ENCODE measurements at regions not wholly inside any gene's neighbourhood (a gene's known extent, or its start where the extent isn't known, plus 50 kb on each side); places are given as distances from the start of the nearest gene placed in this dataset.

DNA sequence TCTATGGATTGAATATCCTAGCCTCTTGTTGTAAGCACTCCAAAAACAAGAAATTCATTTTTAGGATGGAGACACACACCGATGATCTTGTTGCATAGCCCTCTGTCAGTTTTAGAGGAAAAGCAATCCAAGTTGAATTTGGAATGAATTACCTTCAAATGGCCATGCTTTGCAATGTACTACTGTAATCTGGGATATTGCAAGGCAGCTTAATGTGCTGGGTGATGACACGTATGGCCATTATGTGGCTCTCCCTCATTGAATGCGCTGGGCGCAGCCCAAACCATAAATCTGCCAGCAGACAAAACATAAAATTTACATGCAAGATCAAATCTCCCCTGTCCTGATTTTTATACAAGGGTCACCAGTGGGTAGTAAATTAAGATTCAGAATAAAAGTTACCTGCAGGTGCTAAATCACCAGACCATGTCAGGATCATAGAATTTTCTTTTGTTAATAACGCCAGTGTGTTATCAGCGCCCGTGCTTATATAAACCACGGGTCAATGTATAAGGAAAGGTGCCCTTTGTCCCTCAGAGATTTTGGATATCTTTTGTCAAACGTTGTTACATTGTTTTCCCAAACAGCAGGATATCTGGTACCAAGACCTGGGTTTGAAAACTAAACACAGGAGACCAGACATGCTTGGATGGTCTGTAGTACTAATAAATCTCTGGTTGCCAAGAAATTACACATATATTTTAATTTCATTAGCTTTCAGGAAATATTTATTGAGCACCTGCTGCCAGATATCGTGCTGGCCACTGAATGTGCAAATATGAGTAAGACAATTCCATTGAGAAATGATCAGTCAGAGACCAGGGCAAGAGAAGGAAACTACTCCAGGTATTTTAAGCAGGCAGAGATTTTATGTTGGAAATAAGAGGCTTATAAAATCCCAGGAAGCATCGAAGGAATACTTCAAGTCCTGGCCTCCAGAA, 237.1 kb downstream of the EBLN2 start:
- DNase-seq, result peak; percentile 35

DNA sequence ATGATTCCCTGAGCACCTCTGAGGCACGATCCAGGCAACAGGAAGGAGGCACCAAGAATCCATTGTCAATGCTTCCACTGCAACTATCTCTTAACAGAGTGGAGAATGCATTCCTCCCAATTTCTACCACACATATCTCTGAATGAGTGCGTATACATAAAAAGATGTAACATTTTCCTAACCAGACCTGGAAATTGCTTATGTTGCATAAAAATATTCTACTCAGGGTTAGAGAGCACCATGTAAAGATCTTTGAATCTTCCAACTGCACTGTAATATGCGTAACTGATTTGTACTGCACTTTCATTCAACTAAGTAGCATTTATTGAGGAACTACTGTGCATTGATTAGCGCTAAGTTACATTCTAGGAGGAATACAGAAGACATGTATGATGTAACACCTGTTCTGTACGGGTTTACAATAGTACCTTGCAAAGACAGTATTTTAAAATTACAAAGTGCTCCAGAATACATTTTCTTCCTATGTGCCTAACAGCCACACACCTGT, 237.8 kb downstream of the EBLN2 start:
- no peak for DNase-seq

GRCh38 chr3:73314151-73314951, 252.9 kb downstream of the EBLN2 start:
- DNase-seq, result no peak

- DNase-seq, result no peak
Measured at GRCh38 chr3:73315706-73316105, 254.2 kb downstream of the EBLN2 start.

DNA sequence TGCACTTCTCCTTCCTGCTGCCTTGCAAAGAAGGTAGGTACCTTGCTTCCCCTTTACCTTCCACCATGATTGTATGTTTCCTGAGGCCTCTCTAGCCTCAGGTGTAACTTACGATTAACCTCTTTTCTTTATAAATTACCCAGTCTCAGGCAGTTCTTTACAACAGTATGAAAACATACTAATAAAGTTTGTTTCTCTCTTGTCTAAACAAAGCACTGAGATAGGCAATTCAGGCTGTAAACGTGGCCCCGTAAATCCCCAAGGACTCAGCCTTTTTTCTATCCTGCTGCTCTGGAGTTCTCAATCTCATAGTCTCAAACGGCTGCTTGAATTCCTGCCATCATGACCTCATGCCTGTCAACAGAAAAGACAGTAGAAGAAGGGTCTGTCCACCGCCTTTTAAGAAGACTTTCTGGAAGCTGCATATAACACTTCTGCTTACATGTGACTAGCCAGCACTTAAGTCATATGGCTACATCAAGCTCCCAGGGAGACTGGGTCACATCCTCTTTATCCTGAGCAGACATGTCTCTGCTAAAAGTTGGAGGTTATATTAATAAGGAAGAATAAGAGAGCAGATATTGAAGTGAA, 257.8 kb downstream of the EBLN2 start:
- DNase-seq, result no peak

- DNase-seq, result no peak
Measured at GRCh38 chr3:73321286-73321999, 260.0 kb downstream of the EBLN2 start.

DNA sequence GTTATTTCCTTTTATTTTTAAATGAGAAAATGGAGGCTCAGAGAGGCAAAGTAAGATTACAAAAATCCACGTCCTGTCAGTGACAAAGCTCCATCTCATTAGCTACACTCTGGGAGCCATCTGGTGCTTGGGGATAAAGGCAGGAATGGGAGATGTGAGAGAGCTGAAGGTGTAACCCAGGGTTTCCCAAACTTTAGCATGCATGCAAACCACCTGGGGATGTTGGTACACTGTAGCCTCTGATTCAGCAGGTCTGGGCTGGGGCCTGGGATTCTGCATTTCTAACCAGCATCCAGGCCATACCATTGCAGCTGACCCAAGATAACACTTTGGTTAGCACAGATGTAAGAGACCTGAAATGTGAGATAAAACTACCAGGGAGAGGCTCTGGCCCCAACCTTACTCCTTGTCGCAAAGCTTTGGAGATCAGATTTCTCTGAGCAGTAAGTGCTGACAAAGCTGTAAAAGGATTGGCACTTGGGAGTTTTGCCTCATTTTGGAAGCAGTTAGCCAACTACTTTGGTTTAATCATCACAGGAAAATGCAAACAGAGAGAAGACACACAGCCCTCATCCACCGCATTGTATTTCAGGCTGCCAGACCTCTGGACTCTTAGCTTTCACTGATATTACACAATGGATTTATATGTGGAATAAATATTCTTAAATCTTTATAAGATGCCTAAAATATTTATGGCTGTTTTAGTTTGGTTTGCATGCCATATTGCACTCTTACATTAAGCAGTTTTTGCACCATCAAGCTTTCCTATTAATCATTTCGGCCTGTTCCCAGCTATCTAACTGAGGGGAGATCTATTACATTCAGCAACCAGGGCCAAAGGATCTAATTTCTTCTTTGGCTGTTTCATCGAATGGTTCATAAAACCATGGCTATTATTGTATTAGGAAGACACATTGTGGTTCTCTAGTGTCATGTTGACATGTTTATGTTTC, 263.0 kb downstream of the EBLN2 start:
- DNase-seq, result no peak

DNA sequence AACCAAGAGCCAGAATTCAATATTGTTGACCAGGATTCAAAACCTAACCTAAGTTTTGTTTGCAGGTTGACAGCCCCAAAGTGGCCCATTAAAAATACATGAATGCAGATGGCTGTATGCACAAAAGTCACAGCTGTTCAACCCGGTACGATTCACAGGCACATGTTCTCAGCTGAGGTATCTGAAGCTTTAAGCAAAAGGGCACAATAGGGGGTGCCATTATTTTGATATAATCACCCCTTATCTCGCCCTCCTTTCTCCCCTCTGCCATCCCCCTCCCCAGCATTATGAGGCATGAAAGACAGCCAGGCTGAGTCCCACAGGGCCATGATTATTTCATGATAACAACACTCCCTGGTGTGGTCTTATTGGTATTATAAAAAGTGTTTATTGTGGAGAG, 264.9 kb downstream of the EBLN2 start:
- DNase-seq, result no peak

DNA sequence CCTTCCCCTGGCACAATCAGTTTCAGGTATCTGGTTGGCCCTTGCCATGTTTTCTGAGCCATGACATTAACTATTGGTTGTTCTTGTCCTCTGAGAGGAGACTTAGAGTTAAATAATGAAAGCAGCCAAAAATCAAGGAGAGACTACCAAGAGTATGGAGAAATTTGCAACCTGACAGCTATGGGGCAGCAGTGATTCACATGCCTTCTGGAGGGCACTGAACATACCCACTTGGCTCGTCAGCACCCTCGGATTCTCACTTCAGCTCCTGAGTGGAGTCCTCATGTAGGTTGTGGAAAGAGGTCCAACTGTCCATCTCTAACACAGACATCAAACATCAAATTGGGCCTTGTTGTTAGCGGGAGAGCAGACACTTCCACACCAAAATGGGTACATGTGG, 265.6 kb downstream of the EBLN2 start:
- DNase-seq, result no peak
